ENCODE measurements at regions not wholly inside any gene's neighbourhood (a gene's known extent, or its start where the extent isn't known, plus 50 kb on each side); places are given as distances from the start of the nearest gene placed in this dataset.

DNA sequence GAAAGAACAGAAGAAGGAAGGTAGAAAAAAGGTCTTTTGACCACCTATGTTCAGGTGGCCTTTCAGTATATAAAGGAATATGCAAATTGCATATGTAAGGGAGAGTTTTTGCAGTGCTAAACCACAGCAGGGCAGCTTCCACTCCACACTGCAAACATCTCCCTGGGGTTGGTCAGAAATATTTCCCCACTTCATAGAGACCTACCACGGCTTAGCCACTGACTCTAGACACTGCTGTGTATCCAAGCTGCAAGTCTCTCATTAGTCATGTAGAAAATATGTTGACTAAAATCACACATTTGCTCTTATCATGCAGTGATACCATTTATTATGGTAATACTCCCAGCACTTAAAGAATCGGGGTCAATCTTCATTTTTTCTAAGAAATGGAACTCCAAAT, 214.9 kb upstream of the NR2F2 start:
- no peak for TF ChIP-seq EZH2 (IDR thresholded peaks at IDR 0.05; ENCODE audit: low read length, missing control alignments)
- TF ChIP-seq, protein P1, sequence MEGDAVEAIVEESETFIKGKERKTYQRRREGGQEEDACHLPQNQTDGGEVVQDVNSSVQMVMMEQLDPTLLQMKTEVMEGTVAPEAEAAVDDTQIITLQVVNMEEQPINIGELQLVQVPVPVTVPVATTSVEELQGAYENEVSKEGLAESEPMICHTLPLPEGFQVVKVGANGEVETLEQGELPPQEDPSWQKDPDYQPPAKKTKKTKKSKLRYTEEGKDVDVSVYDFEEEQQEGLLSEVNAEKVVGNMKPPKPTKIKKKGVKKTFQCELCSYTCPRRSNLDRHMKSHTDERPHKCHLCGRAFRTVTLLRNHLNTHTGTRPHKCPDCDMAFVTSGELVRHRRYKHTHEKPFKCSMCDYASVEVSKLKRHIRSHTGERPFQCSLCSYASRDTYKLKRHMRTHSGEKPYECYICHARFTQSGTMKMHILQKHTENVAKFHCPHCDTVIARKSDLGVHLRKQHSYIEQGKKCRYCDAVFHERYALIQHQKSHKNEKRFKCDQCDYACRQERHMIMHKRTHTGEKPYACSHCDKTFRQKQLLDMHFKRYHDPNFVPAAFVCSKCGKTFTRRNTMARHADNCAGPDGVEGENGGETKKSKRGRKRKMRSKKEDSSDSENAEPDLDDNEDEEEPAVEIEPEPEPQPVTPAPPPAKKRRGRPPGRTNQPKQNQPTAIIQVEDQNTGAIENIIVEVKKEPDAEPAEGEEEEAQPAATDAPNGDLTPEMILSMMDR (conservative IDR thresholded peaks at IDR 0.05 in 1 of 2, IDR thresholded peaks at IDR 0.05 in 1 of 2; ENCODE audit: low read depth in 1 of 2, low read length in 2 of 2): no peak

Measured in fibroblast of lung (primary cell).